ENCODE measurements at regions not wholly inside any gene's neighbourhood (a gene's known extent, or its start where the extent isn't known, plus 50 kb on each side); places are given as distances from the start of the nearest gene placed in this dataset.

GRCh38 chr14:22379727-22380126 lies 209.3 kb downstream of the DAD1 start:
- no peak for ATAC-seq
- TF ChIP-seq TSHZ2 (CRISPR knock-in tag; IDR thresholded peaks at IDR 0.05) (no peak), ZNF565 (CRISPR knock-in tag; conservative IDR thresholded peaks at IDR 0.05; ENCODE audit: low read depth) (no peak), PPARA (CRISPR knock-in tag; IDR thresholded peaks at IDR 0.05; ENCODE audit: borderline replicate concordance) (no peak), OSR1 (CRISPR knock-in tag; IDR thresholded peaks at IDR 0.05) (no peak), ZNF70 (CRISPR knock-in tag; IDR thresholded peaks at IDR 0.05) (no peak), PATZ1 (CRISPR knock-in tag; IDR thresholded peaks at IDR 0.05; ENCODE audit: borderline replicate concordance) (no peak), POU6F1 (CRISPR knock-in tag; IDR thresholded peaks at IDR 0.05; ENCODE audit: borderline replicate concordance, low read depth) (no peak), CSRNP3 (CRISPR knock-in tag; IDR thresholded peaks at IDR 0.05) (no peak), ZC3H10 (CRISPR knock-in tag; IDR thresholded peaks at IDR 0.05) (no peak), TOX (CRISPR knock-in tag; IDR thresholded peaks at IDR 0.05; ENCODE audit: borderline replicate concordance) (no peak), ISL1 (CRISPR knock-in tag; IDR thresholded peaks at IDR 0.05) (no peak), RARB (CRISPR knock-in tag; IDR thresholded peaks at IDR 0.05) (no peak), CSDC2 (CRISPR knock-in tag; IDR thresholded peaks at IDR 0.05) (no peak), GLIS3 (CRISPR knock-in tag; IDR thresholded peaks at IDR 0.05) (no peak), CREB5 (CRISPR knock-in tag; IDR thresholded peaks at IDR 0.05; ENCODE audit: low read depth) (no peak)

- ATAC-seq = no peak
These were observed 210.8 kb downstream of the DAD1 start for GRCh38 chr14:22378181-22378580.

More at GRCh38 chr14:22378181-22378580, 210.8 kb downstream of the DAD1 start:
- TF ChIP-seq PATZ1 (CRISPR knock-in tag; IDR thresholded peaks at IDR 0.05; ENCODE audit: borderline replicate concordance) (no peak), ISL1 (CRISPR knock-in tag; IDR thresholded peaks at IDR 0.05) (no peak), ZNF565 (CRISPR knock-in tag; conservative IDR thresholded peaks at IDR 0.05; ENCODE audit: low read depth) (no peak), TSHZ2 (CRISPR knock-in tag; IDR thresholded peaks at IDR 0.05) (no peak), ZNF70 (CRISPR knock-in tag; IDR thresholded peaks at IDR 0.05) (no peak), CSRNP3 (CRISPR knock-in tag; IDR thresholded peaks at IDR 0.05) (no peak), POU6F1 (CRISPR knock-in tag; IDR thresholded peaks at IDR 0.05; ENCODE audit: borderline replicate concordance, low read depth) (no peak), TCF4 (CRISPR knock-in tag; IDR thresholded peaks at IDR 0.05; ENCODE audit: borderline replicate concordance) (no peak), PPARA (CRISPR knock-in tag; IDR thresholded peaks at IDR 0.05; ENCODE audit: borderline replicate concordance) (no peak), CREB5 (CRISPR knock-in tag; IDR thresholded peaks at IDR 0.05; ENCODE audit: low read depth) (no peak), TOX (CRISPR knock-in tag; IDR thresholded peaks at IDR 0.05; ENCODE audit: borderline replicate concordance) (no peak), OSR1 (CRISPR knock-in tag; IDR thresholded peaks at IDR 0.05) (no peak), ZFP30 (CRISPR knock-in tag; IDR thresholded peaks at IDR 0.05) (no peak), ZNF8 (CRISPR knock-in tag; IDR thresholded peaks at IDR 0.05) (no peak), GLIS3 (CRISPR knock-in tag; IDR thresholded peaks at IDR 0.05) (no peak), RARB (CRISPR knock-in tag; IDR thresholded peaks at IDR 0.05) (no peak)
